CD14-positive monocyte (primary cell): ENCODE measurements at regions not wholly inside any gene's neighbourhood (a gene's known extent, or its start where the extent isn't known, plus 50 kb on each side); places are given as distances from the start of the nearest gene placed in this dataset.

ENCODE experiments used
- DNase-seq, 3 donors: peaks; one replicate each; pipeline ENCODE4 v3.0.0-alpha.2; 2011 to 2022
- H2AFZ ChIP-seq: 2 replicates; pipeline ENCODE4 v1.6.0; 2012; ENCODE audit warnings: mild to moderate bottlenecking, low read depth, low read length, inconsistent platforms; ENCODE audit not compliant: insufficient read depth, poor library complexity, severe bottlenecking
- H3K27ac ChIP-seq, 2 donors: 1 replicate in 1 of 2; 2 replicates in 1 of 2; pipeline ENCODE4 v1.5.1; 2012 to 2013; ENCODE audit warnings: low read length in 2 of 2, control low read depth in 1 of 2, inconsistent platforms in 1 of 2, low read depth in 1 of 2, mild to moderate bottlenecking in 1 of 2
- H3K27me3 ChIP-seq, 2 donors: one replicate each; pipeline versions ENCODE4 v1.6.0 to v1.6.1; 2011 to 2013; ENCODE audit warnings: low read length in 2 of 2; ENCODE audit not compliant: control insufficient read depth in 2 of 2, insufficient read depth in 2 of 2
- H3K36me3 ChIP-seq, 2 donors: replicated peaks in 1 of 2; 1 replicate in 1 of 2; 2 replicates in 1 of 2; pipeline versions ENCODE4 v1.5.1 to v1.6.1; 2012 to 2013; ENCODE audit warnings: low read length in 2 of 2, control low read depth in 1 of 2, inconsistent platforms in 1 of 2, mild to moderate bottlenecking in 1 of 2; ENCODE audit not compliant: insufficient read depth in 2 of 2, control insufficient read depth in 1 of 2
- H3K4me1 ChIP-seq, 2 donors: 1 replicate in 1 of 2; 2 replicates in 1 of 2; pipeline versions ENCODE4 v1.5.1 to v1.6.1; 2012 to 2013; ENCODE audit warnings: low read length in 2 of 2, control low read depth in 1 of 2, inconsistent platforms in 1 of 2, mild to moderate bottlenecking in 1 of 2, moderate library complexity in 1 of 2; ENCODE audit not compliant: insufficient read depth in 2 of 2, control insufficient read depth in 1 of 2
- H3K4me2 ChIP-seq: replicated peaks from 2 replicates; pipeline ENCODE3; 2012; ENCODE audit warnings: low read length, moderate library complexity, mild to moderate bottlenecking; ENCODE audit not compliant: poor library complexity, severe bottlenecking; ENCODE audit errors: extremely low read depth
- H3K4me3 ChIP-seq, 3 experiments: fragments of 200-600 bp in 1 of 3; sonication (generic) in 1 of 3; replicated peaks in 1 of 3; 1 replicate in 2 of 3; 2 replicates in 1 of 3; pipeline ENCODE4 v1.5.1; 2011 to 2013; ENCODE audit warnings: low read length in 3 of 3, mild to moderate bottlenecking in 3 of 3, control low read depth in 2 of 3, low read depth in 2 of 3, inconsistent platforms in 1 of 3, moderate library complexity in 1 of 3
- H3K79me2 ChIP-seq: 2 replicates; pipeline ENCODE4 v1.6.0; 2012; ENCODE audit warnings: mild to moderate bottlenecking, control low read depth, inconsistent platforms, low read length, moderate library complexity; ENCODE audit not compliant: insufficient read depth
- H3K9ac ChIP-seq: 2 replicates; pipeline ENCODE4 v1.6.0; 2017; ENCODE audit warnings: low read length, mild to moderate bottlenecking; ENCODE audit not compliant: insufficient read depth, poor library complexity, severe bottlenecking
- H3K9me3 ChIP-seq, 2 donors: replicated peaks in 1 of 2; 1 replicate in 1 of 2; 2 replicates in 1 of 2; pipeline versions ENCODE4 v1.5.1 to v1.6.1; 2012 to 2013; ENCODE audit warnings: low read length in 2 of 2, control low read depth in 1 of 2; ENCODE audit not compliant: control insufficient read depth in 1 of 2, insufficient read depth in 1 of 2
- H4K20me1 ChIP-seq: 2 replicates; pipeline ENCODE4 v1.6.0; 2012; ENCODE audit warnings: mild to moderate bottlenecking, low read length, control low read depth, moderate library complexity; ENCODE audit not compliant: insufficient read depth
- H3K27ac Mint-ChIP-seq, 7 donors: one replicate each; pipeline ENCODE4 v1.8.0; 2020; ENCODE audit warnings: mild to moderate bottlenecking in 7 of 7, mixed read lengths in 7 of 7, moderate library complexity in 6 of 7, inconsistent platforms in 2 of 7
- H3K27me3 Mint-ChIP-seq, 3 donors: one replicate each; pipeline ENCODE4 v1.8.0; 2021 to 2022; ENCODE audit warnings: low read depth in 3 of 3, mild to moderate bottlenecking in 3 of 3, mixed read lengths in 3 of 3, moderate library complexity in 3 of 3, inconsistent platforms in 1 of 3
- H3K36me3 Mint-ChIP-seq, 2 donors: one replicate each; pipeline ENCODE4 v1.8.0; 2020; ENCODE audit warnings: mixed read lengths in 2 of 2, inconsistent platforms in 1 of 2, mild to moderate bottlenecking in 1 of 2
- H3K4me1 Mint-ChIP-seq: one replicate; pipeline ENCODE4 v1.8.0; 2020; ENCODE audit warnings: mild to moderate bottlenecking, mixed read lengths
- H3K4me3 Mint-ChIP-seq, 2 donors: one replicate each; pipeline ENCODE4 v1.8.0; 2020; ENCODE audit warnings: mild to moderate bottlenecking in 2 of 2, mixed read lengths in 2 of 2, moderate library complexity in 1 of 2
- H3K9me3 Mint-ChIP-seq, 7 donors: one replicate each; pipeline ENCODE4 v1.8.0; 2020 to 2022; ENCODE audit warnings: mixed read lengths in 7 of 7, mild to moderate bottlenecking in 6 of 7, moderate library complexity in 6 of 7, inconsistent platforms in 2 of 7
- CTCF ChIP-seq: fragments of 200-600 bp; IDR thresholded peaks from one replicate; pipeline ENCODE4 v1.8.0; 2022; ENCODE audit warnings: antibody characterized with exemption, mild to moderate bottlenecking
- WGBS: methylation state at CpG from one replicate; pipeline ENCODE4 v1.1.5; 2013; ENCODE audit warnings: missing lambda C conversion rate; ENCODE audit not compliant: insufficient coverage; 5-methylcytosine and 5-hydroxymethylcytosine counted together
- intact Hi-C, 2 donors: fragments of 100-400 bp; cut with micrococcal nuclease; formaldehyde crosslinking; loops; one replicate each; pipeline versions ENCODE4 v1.15.0 to v1.15.1; 2023

GRCh38 chr13:22027566-22027965 is 356.7 kb downstream of the FGF9 start:
- intact Hi-C loops: no loop called here
- no peak overlapping the region for H3K27ac ChIP-seq
- H3K4me1 ChIP-seq: no peaks in the 10 kb centered on the region
- H3K9me3 ChIP-seq: no peaks in the 10 kb centered on the region
- no peak overlapping the region for H3K4me3 ChIP-seq
- H3K27ac Mint-ChIP-seq: no peak overlapping the region
- no peaks in the 10 kb centered on the region for H3K36me3 ChIP-seq
- no peak overlapping the region for H3K9ac ChIP-seq
- H3K27me3 Mint-ChIP-seq: peaks cover 0 to 2% (median 2%) of the 10 kb centered on the region in 3 donors
- H3K36me3 Mint-ChIP-seq: no peaks in the 10 kb centered on the region
- DNase-seq: no peak
- no peak overlapping the region for H2AFZ ChIP-seq
- peaks cover 0 to 6% (median 2%) of the 10 kb centered on the region in 7 donors for H3K9me3 Mint-ChIP-seq
- H4K20me1 ChIP-seq: no peaks in the 10 kb centered on the region
- no peaks in the 10 kb centered on the region for H3K79me2 ChIP-seq
- H3K4me3 Mint-ChIP-seq: no peak overlapping the region
- H3K27me3 ChIP-seq: no peaks in the 10 kb centered on the region
- TF ChIP-seq CTCF: no peak
- H3K4me2 ChIP-seq: no peak overlapping the region
- WGBS: 92% methylated on average over 8 of the region's 8 CpGs
- no peaks in the 10 kb centered on the region for H3K4me1 Mint-ChIP-seq

GRCh38 chr13:22028831-22029230 is 358.0 kb downstream of the FGF9 start:
- H3K79me2 ChIP-seq: no peaks in the 10 kb centered on the region
- no peaks in the 10 kb centered on the region for H3K36me3 ChIP-seq
- H2AFZ ChIP-seq: no peak overlapping the region
- H3K9me3 Mint-ChIP-seq: peaks cover 0 to 8% (median 2%) of the 10 kb centered on the region in 7 donors
- no peak overlapping the region for H3K27ac Mint-ChIP-seq
- no peak overlapping the region for H3K4me3 ChIP-seq
- H3K9me3 ChIP-seq: no peaks in the 10 kb centered on the region
- no peak overlapping the region for H3K4me3 Mint-ChIP-seq
- no peak for TF ChIP-seq CTCF
- H3K9ac ChIP-seq: no peak overlapping the region
- H3K27ac ChIP-seq: no peak overlapping the region
- no peak for DNase-seq
- no peaks in the 10 kb centered on the region for H3K4me1 Mint-ChIP-seq
- intact Hi-C loops: no loop called here
- H3K36me3 Mint-ChIP-seq: no peaks in the 10 kb centered on the region
- 93% methylated on average over 7 of the region's 7 CpGs for WGBS
- H4K20me1 ChIP-seq: no peaks in the 10 kb centered on the region
- H3K4me2 ChIP-seq: no peak overlapping the region
- no peaks in the 10 kb centered on the region for H3K27me3 ChIP-seq
- no peaks in the 10 kb centered on the region for H3K4me1 ChIP-seq
- peaks cover 0 to 2% (median 2%) of the 10 kb centered on the region in 3 donors for H3K27me3 Mint-ChIP-seq
